A204.1 (cell line): ENCODE measurements at regions not wholly inside any gene's neighbourhood (a gene's known extent, or its start where the extent isn't known, plus 50 kb on each side); places are given as distances from the start of the nearest gene placed in this dataset.

ENCODE experiments used
- FAIRE-seq: peaks from 2 replicates; lab custom pipeline; 2012; peaks lifted over from hg19 to GRCh38; lab: Jason Lieb, UNC

DNA sequence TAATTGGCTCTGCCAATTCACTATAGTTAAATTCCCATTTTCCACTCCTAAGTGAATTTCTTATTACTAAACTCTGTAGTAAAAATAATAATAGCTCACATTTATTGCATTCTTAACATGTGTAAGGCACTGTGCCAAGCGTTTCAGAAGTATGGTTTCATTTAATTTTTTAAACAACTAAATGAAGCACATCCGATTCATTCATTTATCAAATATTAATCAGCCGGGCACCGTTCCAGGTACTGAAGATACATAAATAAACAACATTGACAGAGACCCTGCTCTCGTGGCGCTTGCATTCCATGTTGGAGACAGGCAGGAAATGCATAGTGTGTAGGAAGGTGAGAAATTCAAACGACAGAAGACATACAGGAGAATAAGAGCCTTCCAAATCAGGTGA lies 423.2 kb upstream of the JARID2 start:
- no peak for FAIRE-seq

GRCh38 chr6:14824060-14824459 lies 421.8 kb upstream of the JARID2 start:
- no peak for FAIRE-seq

DNA sequence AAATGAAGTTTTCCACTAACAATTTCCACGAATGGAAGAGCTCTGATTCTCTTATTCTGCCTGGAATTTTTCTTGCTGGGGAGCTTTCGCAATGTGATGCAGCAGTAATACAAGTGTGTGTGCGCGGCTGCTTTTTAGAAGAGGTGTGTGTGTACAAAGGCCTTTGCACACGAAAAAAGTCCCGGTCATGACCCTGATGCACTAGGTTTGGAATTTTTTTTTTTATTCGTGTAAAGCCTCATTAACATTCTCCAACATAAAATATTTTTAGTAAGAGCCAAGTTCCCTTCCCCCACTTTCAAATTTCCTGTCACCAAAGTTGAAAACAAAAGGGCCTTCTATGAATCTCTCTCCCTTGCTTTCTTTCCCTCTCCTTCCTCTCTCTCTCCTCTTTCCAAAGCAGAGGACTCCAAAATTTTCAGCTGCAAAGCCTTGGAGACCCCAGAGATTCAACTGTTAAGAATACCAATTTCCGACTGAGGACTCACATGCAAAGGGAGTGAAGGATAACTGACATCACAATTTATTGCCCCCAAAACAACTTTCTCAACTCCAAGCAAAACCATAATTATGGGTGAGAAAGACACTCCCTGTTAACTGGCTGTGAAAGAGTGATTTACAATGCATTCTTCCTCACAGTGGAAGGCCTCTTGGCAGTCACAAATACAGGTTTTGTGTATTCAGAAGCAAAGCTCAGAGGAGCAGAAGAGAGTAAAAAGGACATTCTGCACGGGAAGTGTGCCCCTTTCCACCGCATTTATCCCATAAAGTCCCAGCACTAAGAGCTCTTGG lies 421.2 kb upstream of the JARID2 start:
- FAIRE-seq, result no peak

GRCh38 chr6:14826456-14826855 lies 419.4 kb upstream of the JARID2 start:
- no peak for FAIRE-seq

- FAIRE-seq, result no peak
These were observed 418.5 kb upstream of the JARID2 start for GRCh38 chr6:14827354-14827753.

GRCh38 chr6:14828201-14828611 lies 417.7 kb upstream of the JARID2 start:
- FAIRE-seq, result no peak

GRCh38 chr6:14831070-14831469 lies 414.8 kb upstream of the JARID2 start:
- FAIRE-seq, result no peak

DNA sequence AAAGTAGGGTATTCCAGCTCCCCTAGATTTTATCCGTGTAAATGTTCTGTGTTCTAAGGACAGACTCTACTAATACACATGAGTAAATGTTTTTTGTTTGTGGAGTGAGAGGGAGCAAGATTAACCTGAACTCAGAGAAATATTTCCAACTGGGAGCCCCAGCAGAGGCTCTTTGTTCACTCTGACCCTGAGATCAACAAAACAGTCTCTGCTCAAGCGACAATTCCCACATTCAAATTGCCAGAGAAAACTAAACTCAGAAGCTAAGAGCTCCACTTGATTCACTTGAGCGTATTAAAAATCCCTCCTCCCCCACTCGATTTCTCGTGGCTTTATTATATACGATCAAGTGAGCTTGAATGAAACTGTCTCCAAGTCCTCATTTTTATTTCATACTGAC lies 413.9 kb upstream of the JARID2 start:
- no peak for FAIRE-seq

GRCh38 chr6:14832427-14832826 lies 413.4 kb upstream of the JARID2 start:
- no peak for FAIRE-seq

DNA sequence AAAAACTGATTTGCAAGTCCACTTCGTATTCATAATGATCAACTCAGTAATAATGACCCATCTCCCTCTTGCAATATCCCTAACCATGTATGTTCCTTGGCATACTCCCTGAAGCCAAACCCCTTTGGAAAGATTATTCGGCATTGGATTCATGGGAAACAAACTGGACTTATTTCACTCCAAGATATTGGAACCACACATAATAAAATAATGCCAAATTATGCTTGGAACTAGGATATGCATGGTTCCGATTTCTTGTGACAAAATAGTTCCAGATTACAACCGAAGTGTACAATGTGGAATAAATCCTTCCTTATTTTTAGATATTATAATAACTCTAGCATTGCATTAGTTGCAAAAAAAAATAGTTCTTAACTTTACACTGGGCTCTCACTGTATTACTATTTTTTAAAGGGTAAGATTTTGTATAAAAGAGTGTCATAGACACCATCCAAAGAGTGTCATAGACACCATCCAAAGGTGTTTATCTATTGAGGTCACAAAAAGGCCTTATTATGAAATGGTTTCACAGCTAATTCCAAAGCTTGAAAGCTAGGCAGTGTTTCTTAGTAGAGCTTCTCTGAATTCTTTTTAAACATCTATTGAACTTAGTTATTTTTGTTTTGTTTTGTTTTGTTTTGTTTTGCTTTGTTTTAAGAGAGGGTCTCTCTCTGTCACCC lies 410.9 kb upstream of the JARID2 start:
- no peak for FAIRE-seq

- no peak for FAIRE-seq
These were observed 408.4 kb upstream of the JARID2 start for GRCh38 chr6:14837435-14837834.

DNA sequence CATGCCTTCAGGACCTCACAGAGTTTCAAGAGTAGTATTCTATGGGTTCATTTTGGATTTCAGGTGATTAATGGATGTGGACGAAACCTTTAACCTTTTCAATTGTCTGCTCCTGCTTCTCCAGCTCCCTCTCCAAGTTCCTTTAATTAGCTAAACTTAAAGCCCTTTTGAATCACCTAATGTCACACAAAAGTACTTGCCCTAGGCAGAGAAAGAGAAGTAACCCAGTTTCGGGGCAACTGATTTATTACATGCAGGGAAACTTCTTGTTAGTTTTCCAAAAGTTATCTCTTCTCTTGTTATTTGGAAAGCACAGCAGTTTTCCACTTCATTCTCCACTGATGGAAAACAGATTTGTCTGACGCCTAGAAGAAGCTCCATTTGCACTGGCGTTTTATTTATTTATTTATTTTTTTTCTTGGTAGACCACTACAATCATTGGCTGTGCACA lies 407.7 kb upstream of the JARID2 start:
- FAIRE-seq, result no peak

DNA sequence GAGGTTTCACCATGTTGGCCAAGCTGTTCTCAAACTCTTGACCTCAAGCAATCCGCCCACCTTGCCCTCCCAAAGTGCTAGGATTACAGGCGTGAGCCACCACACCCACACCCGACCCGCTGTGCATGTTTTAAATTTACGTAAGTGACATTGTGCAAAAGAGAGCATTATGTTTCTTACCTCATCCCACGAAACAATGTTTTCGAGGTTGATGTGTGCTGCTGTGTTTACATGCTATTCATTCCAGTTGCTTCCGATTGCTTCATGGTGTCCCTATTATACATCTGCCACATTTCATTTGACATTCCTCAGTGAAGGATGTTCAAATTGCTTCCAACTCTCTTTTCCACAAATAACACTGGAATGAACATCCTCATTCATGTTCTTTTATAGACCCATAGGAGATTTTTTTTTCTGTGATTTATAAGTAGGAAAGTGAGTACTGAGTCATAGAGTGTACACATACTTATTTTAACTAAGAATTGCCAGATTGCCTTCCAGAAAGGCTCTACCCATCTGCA lies 403.9 kb upstream of the JARID2 start:
- FAIRE-seq, result no peak

- no peak for FAIRE-seq
These were observed 401.5 kb upstream of the JARID2 start for GRCh38 chr6:14844411-14844810.

DNA sequence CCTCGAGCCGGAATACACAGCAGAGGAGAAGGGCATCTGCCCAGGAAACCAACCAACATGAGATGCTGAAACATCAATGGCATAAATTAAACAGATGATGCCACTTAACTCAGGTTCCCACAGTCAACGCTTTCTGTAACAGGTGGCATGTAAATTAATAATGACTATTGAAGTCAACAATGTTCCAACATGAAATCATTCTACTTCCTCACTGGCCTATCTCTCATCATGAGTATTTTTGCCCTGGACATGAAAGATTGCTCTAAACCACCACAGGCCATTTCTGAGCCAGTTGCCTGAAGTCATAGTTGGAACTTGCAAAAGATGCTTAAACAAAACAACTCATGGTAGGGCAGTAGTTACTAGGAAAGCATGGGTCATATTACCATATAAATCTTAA lies 397.9 kb upstream of the JARID2 start:
- no peak for FAIRE-seq

GRCh38 chr6:14849185-14849584 lies 396.7 kb upstream of the JARID2 start:
- no peak for FAIRE-seq

- no peak for FAIRE-seq
These were observed 394.6 kb upstream of the JARID2 start for GRCh38 chr6:14851281-14851680.

DNA sequence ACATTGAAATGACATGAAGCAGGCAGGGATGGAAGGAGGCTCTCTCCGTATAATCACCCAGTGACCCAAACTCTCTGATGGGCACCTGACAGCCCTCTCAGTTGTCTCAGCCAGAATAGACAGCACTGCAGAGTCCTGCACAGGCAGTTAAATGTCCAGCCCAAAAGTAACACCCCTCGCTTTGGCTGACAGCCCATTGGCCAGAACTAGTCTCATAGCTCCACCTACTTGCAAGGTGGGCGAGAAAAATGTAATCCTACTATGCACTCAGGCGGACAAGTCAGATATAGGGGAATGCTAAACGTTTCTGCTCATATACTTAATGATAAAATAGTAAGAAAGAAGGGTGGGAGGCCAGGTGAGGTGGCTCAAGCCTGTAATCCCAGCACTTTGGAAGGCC lies 393.5 kb upstream of the JARID2 start:
- FAIRE-seq, result no peak

DNA sequence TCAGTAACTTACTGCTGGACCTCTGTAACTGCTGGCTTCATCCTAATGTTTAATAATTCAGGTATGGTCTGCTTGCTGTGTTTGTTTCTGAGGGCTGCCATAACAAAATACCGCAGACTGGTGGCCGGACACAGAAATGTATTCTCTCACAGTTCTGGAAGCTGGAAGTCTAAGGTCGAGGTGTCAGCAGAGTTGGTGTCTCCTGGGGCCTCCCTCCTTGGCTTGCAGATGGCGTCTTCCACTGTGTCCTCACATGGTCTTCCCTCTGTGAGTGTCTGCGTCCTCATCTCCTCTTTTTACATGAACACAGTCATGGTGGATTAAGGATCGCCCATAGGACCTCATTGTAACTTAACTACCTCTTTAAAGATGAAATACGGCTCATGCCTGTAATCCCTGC lies 389.7 kb upstream of the JARID2 start:
- FAIRE-seq, result no peak

GRCh38 chr6:14857001-14857400 lies 388.9 kb upstream of the JARID2 start:
- no peak for FAIRE-seq

DNA sequence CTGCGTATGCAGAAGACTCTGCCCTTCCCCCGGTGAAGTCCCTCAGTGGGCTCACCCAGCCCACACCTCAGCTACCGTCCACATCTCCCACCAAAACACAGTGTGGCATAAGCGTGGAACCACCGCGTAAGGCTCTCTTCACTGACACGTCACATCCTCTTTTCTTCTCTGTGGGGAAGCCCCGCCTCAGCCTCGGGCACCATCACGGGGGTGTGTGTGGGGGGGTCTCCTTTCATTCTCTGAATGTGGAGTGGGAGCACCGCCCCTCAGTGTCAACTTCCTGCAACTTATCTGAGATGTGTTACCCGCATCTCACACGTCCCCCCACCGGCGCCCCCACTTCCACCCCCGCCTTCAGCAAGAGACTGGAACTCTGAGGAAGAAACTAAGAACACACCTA lies 388.4 kb upstream of the JARID2 start:
- no peak for FAIRE-seq

- no peak for FAIRE-seq
These were observed 387.1 kb upstream of the JARID2 start for GRCh38 chr6:14858808-14859207.

GRCh38 chr6:14860774-14861173 lies 385.1 kb upstream of the JARID2 start:
- FAIRE-seq, result no peak

DNA sequence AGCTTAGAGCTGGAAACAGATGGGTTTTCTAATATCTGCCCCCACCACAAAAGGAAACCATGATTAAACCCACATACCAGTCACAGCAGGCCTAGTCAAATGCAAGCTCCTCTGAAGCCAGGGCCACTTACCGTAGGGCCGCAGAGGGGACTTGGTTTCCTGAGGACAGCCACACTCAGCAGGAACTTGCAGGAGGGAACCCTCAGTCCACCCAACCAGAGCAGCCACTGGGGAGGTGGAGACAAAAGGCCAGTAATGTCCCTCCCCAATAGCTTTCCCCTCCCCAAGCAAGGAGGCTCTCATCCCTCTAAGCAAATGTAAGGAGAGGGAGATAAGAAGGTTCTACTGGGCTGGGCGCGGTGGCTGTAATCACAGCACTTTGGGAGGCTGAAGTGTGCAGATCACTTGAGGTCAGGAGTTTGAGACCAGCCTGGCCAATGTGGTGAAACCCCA lies 384.4 kb upstream of the JARID2 start:
- FAIRE-seq, result no peak
